Mesenchymal stem cell (in vitro differentiated cells and primary cell): ENCODE measurements at regions not wholly inside any gene's neighbourhood (a gene's known extent, or its start where the extent isn't known, plus 50 kb on each side); places are given as distances from the start of the nearest gene placed in this dataset.
"Not testable (repeated sequence)": the region's sequence is repeated elsewhere in the genome, so short reads cannot be mapped to it uniquely, and the experiment has no call there.

Experiments used
- DNase-seq: peaks from one replicate; pipeline ENCODE4 v3.0.0-alpha.2; 2013
- H2AFZ ChIP-seq: one replicate; pipeline ENCODE4 v1.6.1; 2013; ENCODE audit warnings: low read depth, mild to moderate bottlenecking, control low read depth, inconsistent platforms, low read length, moderate library complexity
- H2AK5ac ChIP-seq: 2 replicates; pipeline ENCODE4 v1.6.1; 2013; ENCODE audit warnings: low read length, moderate library complexity, mild to moderate bottlenecking, inconsistent platforms; ENCODE audit not compliant: severe bottlenecking
- H2BK120ac ChIP-seq: one replicate; pipeline ENCODE4 v1.6.1; 2013; ENCODE audit warnings: low read depth, mild to moderate bottlenecking, inconsistent platforms, low read length, moderate library complexity
- H2BK12ac ChIP-seq, 2 experiments: one replicate each; pipeline ENCODE4 v1.6.1; 2013; ENCODE audit warnings: inconsistent platforms in 2 of 2, low read length in 2 of 2, mild to moderate bottlenecking in 2 of 2, moderate library complexity in 2 of 2, control low read depth in 1 of 2
- H2BK15ac ChIP-seq: one replicate; pipeline ENCODE4 v1.6.1; 2013; ENCODE audit warnings: mild to moderate bottlenecking, low read depth, inconsistent platforms; ENCODE audit not compliant: poor library complexity, severe bottlenecking
- H2BK5ac ChIP-seq: 2 replicates; pipeline ENCODE4 v1.6.1; 2013; ENCODE audit warnings: low read depth, mild to moderate bottlenecking, low read length, control low read depth, inconsistent platforms; ENCODE audit not compliant: poor library complexity, severe bottlenecking
- H3K14ac ChIP-seq, 2 experiments: one replicate each; pipeline ENCODE4 v1.6.1; 2013; ENCODE audit warnings: inconsistent platforms in 2 of 2, low read length in 2 of 2, control low read depth in 1 of 2, mild to moderate bottlenecking in 1 of 2, moderate library complexity in 1 of 2
- H3K18ac ChIP-seq, 2 experiments: one replicate each; pipeline ENCODE4 v1.6.1; 2013; ENCODE audit warnings: inconsistent platforms in 2 of 2, low read length in 2 of 2, control low read depth in 1 of 2, low read depth in 1 of 2, mild to moderate bottlenecking in 1 of 2
- H3K23ac ChIP-seq, 2 experiments: one replicate each; pipeline ENCODE4 v1.6.1; 2013; ENCODE audit warnings: inconsistent platforms in 2 of 2, low read length in 2 of 2, mild to moderate bottlenecking in 2 of 2, moderate library complexity in 2 of 2, control low read depth in 1 of 2
- H3K27ac ChIP-seq: 2 replicates; pipeline ENCODE4 v1.5.1; 2013; ENCODE audit warnings: mild to moderate bottlenecking, moderate library complexity, low read length, control low read depth, inconsistent platforms; ENCODE audit not compliant: poor library complexity, severe bottlenecking
- H3K27me3 ChIP-seq, 2 experiments: 2 replicates each; pipeline versions ENCODE4 v1.6.1 to v1.7.0; 2013; ENCODE audit warnings: low read length in 2 of 2, mild to moderate bottlenecking in 2 of 2, moderate library complexity in 2 of 2, control low read depth in 1 of 2, inconsistent platforms in 1 of 2; ENCODE audit not compliant: control insufficient read depth in 1 of 2, insufficient read depth in 1 of 2
- H3K36me3 ChIP-seq, 2 experiments: 2 replicates each; pipeline versions ENCODE4 v1.6.1 to v1.7.0; 2013; ENCODE audit warnings: low read length in 2 of 2, control low read depth in 1 of 2, inconsistent platforms in 1 of 2, low read depth in 1 of 2, mild to moderate bottlenecking in 1 of 2; ENCODE audit not compliant: insufficient read depth in 2 of 2, control insufficient read depth in 1 of 2
- H3K4ac ChIP-seq, 2 experiments: one replicate each; pipeline ENCODE4 v1.6.1; 2013; ENCODE audit warnings: inconsistent platforms in 2 of 2, low read length in 2 of 2, mild to moderate bottlenecking in 2 of 2, moderate library complexity in 2 of 2, control low read depth in 1 of 2, low read depth in 1 of 2
- H3K4me1 ChIP-seq: 2 replicates; pipeline ENCODE4 v1.6.1; 2013; ENCODE audit warnings: low read depth, low read length, control low read depth; ENCODE audit not compliant: control insufficient read depth, insufficient read depth
- H3K4me2 ChIP-seq: 2 replicates; pipeline ENCODE4 v1.6.1; 2013; ENCODE audit warnings: low read length, mild to moderate bottlenecking, inconsistent platforms; ENCODE audit not compliant: poor library complexity, severe bottlenecking
- H3K4me3 ChIP-seq, 2 experiments: 2 replicates each; pipeline versions ENCODE4 v1.5.1 to v1.7.0; 2013; ENCODE audit warnings: low read length in 2 of 2, mild to moderate bottlenecking in 2 of 2, control low read depth in 1 of 2, low read depth in 1 of 2; ENCODE audit not compliant: insufficient read depth in 1 of 2
- H3K79me1 ChIP-seq: replicated peaks from 2 replicates; pipeline ENCODE4 v1.6.1; 2013; ENCODE audit warnings: mild to moderate bottlenecking, control low read depth, low read length, inconsistent platforms; ENCODE audit not compliant: poor library complexity, severe bottlenecking
- H3K9ac ChIP-seq: 2 replicates; pipeline ENCODE4 v1.7.0; 2013; ENCODE audit warnings: mild to moderate bottlenecking, low read length, moderate library complexity
- H3K9me3 ChIP-seq: 2 replicates; pipeline ENCODE4 v1.7.0; 2013; ENCODE audit warnings: mild to moderate bottlenecking, low read length; ENCODE audit not compliant: control insufficient read depth
- H4K8ac ChIP-seq: one replicate; pipeline ENCODE4 v1.6.1; 2013; ENCODE audit warnings: inconsistent platforms, mild to moderate bottlenecking, low read length, moderate library complexity
- H4K91ac ChIP-seq: one replicate; pipeline ENCODE4 v1.6.1; 2013; ENCODE audit warnings: mild to moderate bottlenecking, low read length, inconsistent platforms
- WGBS: methylation state at CpG from one replicate; pipeline ENCODE4 v1.1.7; 2013; ENCODE audit warnings: mixed read lengths; 5-methylcytosine and 5-hydroxymethylcytosine counted together

DNA sequence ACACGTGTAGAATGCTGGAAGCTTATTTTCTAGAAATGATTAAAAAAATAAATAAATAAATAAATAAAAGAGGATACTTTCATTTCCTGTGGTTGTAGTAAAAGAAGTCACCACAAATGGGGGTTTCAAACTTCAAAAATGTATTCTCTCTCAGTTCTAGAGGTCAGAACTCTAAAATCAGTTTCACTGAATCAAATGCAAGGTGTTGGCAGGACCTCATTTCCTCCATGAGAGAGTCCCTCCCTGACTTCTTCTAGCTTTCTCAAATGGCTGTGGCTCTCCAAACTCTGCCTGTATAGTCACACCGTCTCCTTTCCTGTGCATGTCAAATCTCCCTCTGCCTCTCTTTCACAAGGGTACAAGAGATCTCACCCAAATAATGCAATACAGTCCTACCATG lies 312.6 kb upstream of the CXADR start:
- Histone ChIP-seq H3K4me3 (no peak overlapping the region), H3K9ac (no peak overlapping the region), H2BK120ac (no peak overlapping the region), H3K27me3 (no peaks in the 10 kb centered on the region), H3K4me1 (no peaks in the 10 kb centered on the region), H3K36me3 (no peaks in the 10 kb centered on the region), H2AFZ (no peak overlapping the region), H3K18ac (no peak overlapping the region), H3K23ac (no peak overlapping the region), H3K14ac (no peak overlapping the region), H2BK5ac (no peak overlapping the region), H2AK5ac (no peak overlapping the region), H2BK15ac (no peak overlapping the region), H2BK12ac (no peak overlapping the region), H4K8ac (no peak overlapping the region), H3K27ac (no peak overlapping the region), H4K91ac (no peak overlapping the region), H3K4me2 (no peak overlapping the region), H3K4ac (no peak overlapping the region), H3K79me1 (no peaks in the 10 kb centered on the region), H3K9me3 (no peaks in the 10 kb centered on the region)
- WGBS: 100% methylated on average over 1 of the region's 2 CpGs
- DNase-seq: no peak

DNA sequence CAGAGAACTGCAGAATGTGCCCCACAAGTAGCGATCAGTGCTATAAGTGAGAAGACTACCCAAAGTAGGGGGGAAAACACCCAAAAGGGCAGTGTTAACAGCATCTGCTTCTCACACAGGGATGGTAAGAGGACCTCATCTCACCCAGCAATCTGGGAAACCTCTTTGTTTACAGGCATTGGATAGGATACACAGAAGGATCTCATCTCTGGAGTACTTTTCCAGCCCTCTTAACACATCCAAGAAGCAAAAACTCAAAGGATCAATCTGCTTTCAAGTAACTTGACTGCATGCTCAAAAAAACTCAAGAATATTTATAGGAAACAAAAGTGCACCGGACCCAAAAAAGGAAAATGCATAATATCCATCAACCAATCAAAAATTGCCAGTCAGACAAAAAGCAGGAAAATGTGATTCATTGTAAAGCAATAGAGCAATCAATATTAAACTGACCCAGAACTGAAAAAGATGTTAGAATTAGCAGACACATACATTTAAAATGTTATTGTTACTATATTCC lies 311.0 kb upstream of the CXADR start:
- Histone ChIP-seq H4K8ac (no peak overlapping the region), H2BK12ac (no peak overlapping the region), H3K4me3 (no peak overlapping the region), H3K79me1 (no peaks in the 10 kb centered on the region), H3K36me3 (no peaks in the 10 kb centered on the region), H3K9ac (no peak overlapping the region), H2AFZ (no peak overlapping the region), H3K4me2 (no peak overlapping the region), H2BK5ac (no peak overlapping the region), H3K23ac (no peak overlapping the region), H3K27me3 (no peaks in the 10 kb centered on the region), H3K9me3 (no peaks in the 10 kb centered on the region), H2BK15ac (no peak overlapping the region), H3K4me1 (no peaks in the 10 kb centered on the region), H3K27ac (no peak overlapping the region), H4K91ac (no peak overlapping the region), H3K4ac (no peak overlapping the region), H2BK120ac (no peak overlapping the region), H2AK5ac (no peak overlapping the region), H3K18ac (no peak overlapping the region), H3K14ac (no peak overlapping the region)
- DNase-seq: no peak
- WGBS: 100% methylated on average over 2 of the region's 2 CpGs

DNA sequence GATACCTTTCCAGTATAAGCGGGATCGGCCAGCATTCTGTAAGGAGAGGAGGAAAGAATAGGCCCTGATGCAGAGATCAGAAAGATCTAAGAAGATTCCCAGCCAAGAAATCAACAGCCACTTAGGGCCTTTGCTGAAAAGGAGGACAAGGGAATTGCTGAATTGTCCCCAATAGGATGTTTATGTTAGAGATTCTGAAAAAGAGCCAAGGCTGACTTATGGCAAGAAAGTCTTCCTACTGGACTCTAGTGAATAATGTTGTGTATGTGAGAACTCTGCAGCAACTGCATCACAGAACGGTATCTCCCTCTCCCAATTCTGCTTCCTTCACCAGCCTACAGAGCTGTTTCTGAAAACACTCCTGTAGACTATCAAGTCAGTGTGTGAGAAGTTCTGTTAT lies 298.0 kb upstream of the CXADR start:
- H2BK120ac ChIP-seq: no peak overlapping the region
- no peak overlapping the region for H3K4me2 ChIP-seq
- H3K23ac ChIP-seq: no peak overlapping the region
- no peak overlapping the region for H2AK5ac ChIP-seq
- H2BK15ac ChIP-seq: no peak overlapping the region
- no peak overlapping the region for H4K8ac ChIP-seq
- WGBS: 80% methylated on average over 2 of the region's 3 CpGs
- H3K9ac ChIP-seq: no peak overlapping the region
- H3K79me1 ChIP-seq: no peaks in the 10 kb centered on the region
- H2AFZ ChIP-seq: no peak overlapping the region
- no peak overlapping the region for H3K14ac ChIP-seq
- no peak overlapping the region for H2BK5ac ChIP-seq
- H3K27ac ChIP-seq: no peak overlapping the region
- no peak for DNase-seq
- no peaks in the 10 kb centered on the region for H3K9me3 ChIP-seq
- no peak overlapping the region for H3K4ac ChIP-seq
- no peak overlapping the region for H2BK12ac ChIP-seq
- no peak overlapping the region for H3K4me3 ChIP-seq
- no peak overlapping the region for H4K91ac ChIP-seq
- no peaks in the 10 kb centered on the region for H3K27me3 ChIP-seq
- H3K18ac ChIP-seq: no peak overlapping the region
- H3K36me3 ChIP-seq: no peaks in the 10 kb centered on the region
- H3K4me1 ChIP-seq: no peaks in the 10 kb centered on the region

DNA sequence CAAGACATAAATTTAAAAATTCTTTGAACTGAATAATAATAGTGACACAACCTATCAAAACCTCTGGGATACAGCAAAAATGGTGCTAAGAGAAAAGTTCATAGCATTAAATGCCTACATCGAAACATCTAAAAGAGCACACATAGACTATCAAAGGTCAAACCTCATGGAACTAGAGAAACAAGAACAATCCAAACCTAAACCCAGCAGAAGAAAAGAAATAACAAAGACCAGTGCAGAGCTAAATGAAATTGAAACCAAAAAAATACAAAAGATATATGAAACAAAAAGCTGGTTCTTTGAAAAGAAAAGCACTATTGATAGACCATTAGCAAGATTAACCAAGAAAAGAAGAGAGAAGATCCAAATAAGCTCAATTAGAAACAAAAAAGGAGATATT lies 293.8 kb upstream of the CXADR start:
- H3K9me3 ChIP-seq, H3K14ac ChIP-seq, H2AK5ac ChIP-seq, H3K4me2 ChIP-seq, H3K36me3 ChIP-seq, H3K4me1 ChIP-seq, H3K27me3 ChIP-seq, H3K4me3 ChIP-seq, H3K9ac ChIP-seq, H3K18ac ChIP-seq, H4K8ac ChIP-seq, H2BK5ac ChIP-seq, H2BK12ac ChIP-seq, H3K23ac ChIP-seq, H3K27ac ChIP-seq, H2BK120ac ChIP-seq, H2BK15ac ChIP-seq, H3K79me1 ChIP-seq, H3K4ac ChIP-seq, H4K91ac ChIP-seq, H2AFZ ChIP-seq, DNase-seq: not testable (repeated sequence)
- WGBS: 62% methylated on average over 1 of the region's 1 CpG
